NCI-H1092 (cell line): ENCODE measurements at regions not wholly inside any gene's neighbourhood (a gene's known extent, or its start where the extent isn't known, plus 50 kb on each side); places are given as distances from the start of the nearest gene placed in this dataset.
A peak's percentile ranks its signal among the peaks of the same experiment; 100 is the strongest.

ENCODE experiments used
- DNase-seq: peaks from one replicate; lab custom pipeline; 2025; lab: John Stamatoyannopoulos, UW

GRCh38 chr7:136665878-136666509 is 202.5 kb upstream of the CHRM2 start:
- DNase-seq: no peak

GRCh38 chr7:136664537-136664936 is 203.9 kb upstream of the CHRM2 start:
- DNase-seq: no peak

GRCh38 chr7:136657482-136657921 is 210.9 kb upstream of the CHRM2 start:
- DNase-seq: no peak

GRCh38 chr7:136656516-136656915 is 211.9 kb upstream of the CHRM2 start:
- DNase-seq: no peak

- DNase-seq: no peak
Observed at GRCh38 chr7:136655414-136655813, 213.0 kb upstream of the CHRM2 start.

- DNase-seq: no peak
Observed at GRCh38 chr7:136654406-136654805, 214.0 kb upstream of the CHRM2 start.

GRCh38 chr7:136652635-136653370 is 215.6 kb upstream of the CHRM2 start:
- DNase-seq: no peak

GRCh38 chr7:136640977-136641376 is 227.5 kb upstream of the CHRM2 start:
- no peak for DNase-seq

- no peak for DNase-seq
Observed at GRCh38 chr7:136637813-136638212, 230.6 kb upstream of the CHRM2 start.

- no peak for DNase-seq
Observed at GRCh38 chr7:136635751-136636150, 232.7 kb upstream of the CHRM2 start.

GRCh38 chr7:136618818-136619217 is 249.6 kb upstream of the CHRM2 start:
- no peak for DNase-seq

- DNase-seq: no peak
Observed at GRCh38 chr7:136617176-136617575, 251.3 kb upstream of the CHRM2 start.

- no peak for DNase-seq
Observed at GRCh38 chr7:136605532-136606329, 262.7 kb upstream of the CHRM2 start.

- no peak for DNase-seq
Observed at GRCh38 chr7:136601772-136602171, 266.7 kb upstream of the CHRM2 start.

- no peak for DNase-seq
Observed at GRCh38 chr7:136600475-136600874, 268.0 kb upstream of the CHRM2 start.

GRCh38 chr7:136594739-136595144 is 273.7 kb upstream of the CHRM2 start:
- DNase-seq: no peak

- DNase-seq: no peak
Observed at GRCh38 chr7:136588216-136588615, 280.2 kb upstream of the CHRM2 start.

GRCh38 chr7:136585954-136586670 is 282.3 kb upstream of the CHRM2 start:
- DNase-seq: no peak

- DNase-seq: no peak
Observed at GRCh38 chr7:136566491-136566890, 302.0 kb upstream of the CHRM2 start.

- DNase-seq: peak; percentile 88
Observed at GRCh38 chr7:136555933-136556332, 312.5 kb upstream of the CHRM2 start.

GRCh38 chr7:136551618-136552017 is 316.8 kb upstream of the CHRM2 start:
- DNase-seq: no peak

GRCh38 chr7:136549756-136550155 is 318.7 kb upstream of the CHRM2 start:
- DNase-seq: no peak
